Activated naive CD8-positive, alpha-beta T cell (primary cell): ENCODE measurements at regions not wholly inside any gene's neighbourhood (a gene's known extent, or its start where the extent isn't known, plus 50 kb on each side); places are given as distances from the start of the nearest gene placed in this dataset.

ENCODE experiments used
- H3K27ac Mint-ChIP-seq: one replicate; pipeline ENCODE4 v1.8.0; 2021; ENCODE audit warnings: mixed read lengths
- H3K27me3 Mint-ChIP-seq: one replicate; pipeline ENCODE4 v1.8.0; 2021; ENCODE audit warnings: mixed read lengths
- H3K36me3 Mint-ChIP-seq: one replicate; pipeline ENCODE4 v1.8.0; 2021; ENCODE audit warnings: mixed read lengths
- H3K4me1 Mint-ChIP-seq: one replicate; pipeline ENCODE4 v1.8.0; 2021; ENCODE audit warnings: low read depth, mixed read lengths
- H3K4me3 Mint-ChIP-seq: one replicate; pipeline ENCODE4 v1.8.0; 2021; ENCODE audit warnings: mild to moderate bottlenecking, mixed read lengths
- H3K9me3 Mint-ChIP-seq: one replicate; pipeline ENCODE4 v1.8.0; 2021; ENCODE audit warnings: low read depth, mixed read lengths

GRCh38 chr6:145312481-145312880 is 422.8 kb downstream of the EPM2A start:
- no peaks in the 10 kb centered on the region for H3K36me3 Mint-ChIP-seq

GRCh38 chr6:145313041-145313855 is 422.1 kb downstream of the EPM2A start:
- H3K27ac Mint-ChIP-seq = no peak overlapping the region
- H3K4me1 Mint-ChIP-seq = no peaks in the 10 kb centered on the region
- peaks cover 6% of the 10 kb centered on the region for H3K9me3 Mint-ChIP-seq
- peaks cover 2% of the 10 kb centered on the region for H3K27me3 Mint-ChIP-seq
- H3K4me3 Mint-ChIP-seq = no peak overlapping the region
- H3K36me3 Mint-ChIP-seq = no peaks in the 10 kb centered on the region

More at GRCh38 chr6:145312481-145312880, 422.8 kb downstream of the EPM2A start:
- Mint-ChIP-seq H3K27ac (no peak overlapping the region), H3K27me3 (peaks cover 2% of the 10 kb centered on the region), H3K9me3 (peaks cover 2% of the 10 kb centered on the region), H3K4me1 (no peaks in the 10 kb centered on the region), H3K4me3 (no peak overlapping the region)

DNA sequence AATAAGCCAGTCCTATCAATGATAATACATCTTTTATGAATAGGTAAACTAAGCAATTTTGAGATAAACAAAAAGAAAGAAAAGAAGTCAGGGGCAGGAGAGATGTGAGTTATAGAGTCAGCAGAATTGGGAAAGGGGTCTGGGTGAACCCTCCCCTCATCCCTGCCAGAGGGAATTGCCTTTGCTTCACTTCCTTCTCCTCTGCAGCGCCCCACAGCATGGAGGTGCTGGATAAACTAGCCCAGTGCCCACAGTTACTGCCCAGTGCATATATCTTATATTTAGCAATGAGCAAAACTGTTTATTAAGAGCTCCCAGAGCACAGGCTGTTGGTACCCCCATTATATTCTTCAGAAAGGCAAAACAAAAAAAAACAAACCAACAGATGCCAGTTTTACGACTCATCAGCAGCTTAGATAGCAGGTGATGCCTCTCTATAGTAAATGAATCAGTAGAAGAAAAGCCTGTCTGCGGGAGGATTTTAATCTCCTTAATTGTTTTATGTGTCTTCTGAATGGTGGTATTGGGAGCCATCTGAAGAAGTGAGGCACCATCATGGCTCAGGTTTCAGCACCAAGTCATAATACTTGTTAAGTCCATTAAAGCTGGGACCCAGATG is 419.2 kb downstream of the EPM2A start:
- no peaks in the 10 kb centered on the region for H3K27me3 Mint-ChIP-seq
- H3K36me3 Mint-ChIP-seq = no peaks in the 10 kb centered on the region
- H3K9me3 Mint-ChIP-seq = peaks cover 6% of the 10 kb centered on the region
- no peaks in the 10 kb centered on the region for H3K4me1 Mint-ChIP-seq
- no peak overlapping the region for H3K4me3 Mint-ChIP-seq
- no peak overlapping the region for H3K27ac Mint-ChIP-seq

- no peaks in the 10 kb centered on the region for H3K4me1 Mint-ChIP-seq
- no peak overlapping the region for H3K4me3 Mint-ChIP-seq
- H3K9me3 Mint-ChIP-seq = peaks cover 6% of the 10 kb centered on the region
- H3K27me3 Mint-ChIP-seq = no peaks in the 10 kb centered on the region
- H3K36me3 Mint-ChIP-seq = no peaks in the 10 kb centered on the region
- no peak overlapping the region for H3K27ac Mint-ChIP-seq
These were observed 416.4 kb downstream of the EPM2A start for GRCh38 chr6:145318952-145319351.

GRCh38 chr6:145319605-145320004 is 415.7 kb downstream of the EPM2A start:
- H3K27me3 Mint-ChIP-seq = peaks cover 1% of the 10 kb centered on the region
- H3K36me3 Mint-ChIP-seq = no peaks in the 10 kb centered on the region
- no peak overlapping the region for H3K4me3 Mint-ChIP-seq
- peaks cover 6% of the 10 kb centered on the region for H3K9me3 Mint-ChIP-seq
- no peaks in the 10 kb centered on the region for H3K4me1 Mint-ChIP-seq
- no peak overlapping the region for H3K27ac Mint-ChIP-seq

DNA sequence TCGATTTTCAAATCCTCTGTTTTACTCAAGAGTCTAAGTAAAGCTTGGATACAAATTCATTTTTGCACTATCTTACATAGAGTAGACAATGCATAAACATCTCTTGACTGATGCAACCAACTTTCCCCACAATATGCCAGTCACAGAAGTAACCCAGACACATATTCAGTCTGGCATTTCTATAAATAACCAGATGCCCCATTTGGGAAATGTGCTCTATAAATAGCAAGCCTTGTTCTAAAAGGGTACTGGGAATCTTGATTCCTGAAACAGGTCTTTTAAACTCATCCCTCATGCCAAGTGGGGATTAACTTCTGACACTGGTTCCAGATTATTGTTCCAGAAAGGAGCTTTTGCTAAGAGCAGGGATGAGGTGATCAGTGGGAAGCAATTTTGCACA is 411.7 kb downstream of the EPM2A start:
- H3K27me3 Mint-ChIP-seq = peaks cover 3% of the 10 kb centered on the region
- H3K4me3 Mint-ChIP-seq = no peak overlapping the region
- no peak overlapping the region for H3K27ac Mint-ChIP-seq
- H3K36me3 Mint-ChIP-seq = no peaks in the 10 kb centered on the region
- no peaks in the 10 kb centered on the region for H3K9me3 Mint-ChIP-seq
- no peaks in the 10 kb centered on the region for H3K4me1 Mint-ChIP-seq

- no peak overlapping the region for H3K27ac Mint-ChIP-seq
- no peaks in the 10 kb centered on the region for H3K9me3 Mint-ChIP-seq
- H3K36me3 Mint-ChIP-seq = no peaks in the 10 kb centered on the region
- no peak overlapping the region for H3K4me3 Mint-ChIP-seq
- no peaks in the 10 kb centered on the region for H3K4me1 Mint-ChIP-seq
- H3K27me3 Mint-ChIP-seq = peaks cover 3% of the 10 kb centered on the region
These were observed 407.7 kb downstream of the EPM2A start for GRCh38 chr6:145327586-145327985.

DNA sequence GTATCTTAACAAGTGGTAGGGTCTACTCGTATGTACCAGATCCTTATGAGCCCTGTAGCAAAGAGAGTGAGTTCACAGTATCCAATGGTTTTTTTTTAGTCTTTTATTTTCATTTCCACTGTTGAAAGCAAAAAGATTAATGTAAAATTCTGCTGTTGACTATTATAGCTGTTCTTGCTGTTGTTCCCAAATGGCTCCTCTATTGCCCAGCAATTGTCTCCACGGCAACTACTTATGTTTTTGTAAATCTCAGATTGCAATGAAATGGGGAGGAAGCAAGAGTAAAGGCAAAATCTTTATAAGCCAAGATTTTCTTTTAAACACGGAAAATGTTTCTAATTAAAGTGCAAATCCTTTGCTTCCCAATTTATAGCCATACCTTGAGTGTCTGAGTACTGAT is 406.1 kb downstream of the EPM2A start:
- Mint-ChIP-seq H3K27ac (no peak overlapping the region), H3K9me3 (no peaks in the 10 kb centered on the region), H3K4me3 (no peak overlapping the region), H3K36me3 (no peaks in the 10 kb centered on the region), H3K4me1 (no peaks in the 10 kb centered on the region), H3K27me3 (peaks cover 2% of the 10 kb centered on the region)

DNA sequence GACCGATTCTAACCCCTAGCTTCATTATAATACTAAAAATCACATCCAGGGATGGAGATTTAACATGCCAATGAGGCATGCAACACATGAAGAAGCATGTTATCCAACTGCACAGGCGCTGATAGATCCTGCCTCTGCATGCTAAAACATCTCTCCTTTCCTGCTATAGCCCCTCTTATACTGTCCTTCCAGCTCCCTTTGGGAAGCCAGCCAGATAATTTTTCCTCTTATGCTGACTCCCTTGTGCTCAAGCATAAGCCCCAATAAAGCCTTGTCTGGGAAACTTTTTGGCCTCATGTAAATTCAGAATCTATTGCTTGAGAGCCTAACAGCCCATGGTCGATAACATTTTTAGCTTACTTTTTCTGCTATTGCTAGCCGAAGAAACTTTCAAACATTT is 404.3 kb downstream of the EPM2A start:
- no peaks in the 10 kb centered on the region for H3K4me1 Mint-ChIP-seq
- H3K9me3 Mint-ChIP-seq = no peaks in the 10 kb centered on the region

GRCh38 chr6:145332011-145332410 is 403.3 kb downstream of the EPM2A start:
- H3K4me3 Mint-ChIP-seq = no peak overlapping the region
- H3K4me1 Mint-ChIP-seq = no peaks in the 10 kb centered on the region
- no peaks in the 10 kb centered on the region for H3K27me3 Mint-ChIP-seq
- no peaks in the 10 kb centered on the region for H3K9me3 Mint-ChIP-seq
- no peaks in the 10 kb centered on the region for H3K36me3 Mint-ChIP-seq
- H3K27ac Mint-ChIP-seq = no peak overlapping the region

More for the DNA sequence above, 404.3 kb downstream of the EPM2A start:
- no peak overlapping the region for H3K4me3 Mint-ChIP-seq
- H3K27me3 Mint-ChIP-seq = no peaks in the 10 kb centered on the region
- H3K27ac Mint-ChIP-seq = no peak overlapping the region
- no peaks in the 10 kb centered on the region for H3K36me3 Mint-ChIP-seq

DNA sequence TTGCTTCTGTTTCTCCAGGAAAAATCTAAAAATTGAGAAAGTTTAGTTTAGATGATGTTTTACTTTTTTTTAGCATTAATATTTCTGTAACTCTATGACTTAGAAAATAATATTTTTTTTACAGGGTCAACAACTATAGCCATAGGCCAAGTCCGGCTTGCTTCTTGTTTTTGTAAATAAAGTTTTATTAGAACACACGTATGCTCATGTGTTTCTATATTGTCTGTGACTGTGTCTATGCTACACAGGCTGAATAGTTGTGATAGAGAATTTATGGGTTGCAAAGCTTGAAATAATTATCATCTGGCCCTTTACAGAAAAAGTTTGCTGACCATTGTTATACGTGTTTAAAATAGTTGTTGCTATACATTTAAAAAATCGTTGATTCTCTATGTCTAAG is 399.2 kb downstream of the EPM2A start:
- Mint-ChIP-seq H3K36me3 (no peaks in the 10 kb centered on the region), H3K27ac (no peak overlapping the region), H3K9me3 (no peaks in the 10 kb centered on the region), H3K4me3 (no peak overlapping the region), H3K27me3 (no peaks in the 10 kb centered on the region), H3K4me1 (no peaks in the 10 kb centered on the region)

- no peaks in the 10 kb centered on the region for H3K9me3 Mint-ChIP-seq
- H3K4me3 Mint-ChIP-seq = no peak overlapping the region
- no peak overlapping the region for H3K27ac Mint-ChIP-seq
- no peaks in the 10 kb centered on the region for H3K4me1 Mint-ChIP-seq
- H3K27me3 Mint-ChIP-seq = no peaks in the 10 kb centered on the region
- no peaks in the 10 kb centered on the region for H3K36me3 Mint-ChIP-seq
These were observed 396.2 kb downstream of the EPM2A start for GRCh38 chr6:145339089-145339488.

- H3K4me3 Mint-ChIP-seq = no peak overlapping the region
- no peaks in the 10 kb centered on the region for H3K9me3 Mint-ChIP-seq
- H3K4me1 Mint-ChIP-seq = no peaks in the 10 kb centered on the region
- H3K36me3 Mint-ChIP-seq = no peaks in the 10 kb centered on the region
- H3K27ac Mint-ChIP-seq = no peak overlapping the region
- H3K27me3 Mint-ChIP-seq = no peaks in the 10 kb centered on the region
These were observed 395.1 kb downstream of the EPM2A start for GRCh38 chr6:145340256-145340655.

GRCh38 chr6:145345094-145345493 is 390.2 kb downstream of the EPM2A start:
- Mint-ChIP-seq H3K36me3 (no peaks in the 10 kb centered on the region), H3K4me1 (no peaks in the 10 kb centered on the region), H3K27ac (no peak overlapping the region), H3K4me3 (no peak overlapping the region), H3K27me3 (peaks cover 3% of the 10 kb centered on the region), H3K9me3 (no peaks in the 10 kb centered on the region)

GRCh38 chr6:145347216-145347615 is 388.1 kb downstream of the EPM2A start:
- Mint-ChIP-seq H3K27me3 (peaks cover 5% of the 10 kb centered on the region), H3K9me3 (no peaks in the 10 kb centered on the region), H3K36me3 (no peaks in the 10 kb centered on the region), H3K27ac (no peak overlapping the region), H3K4me1 (no peaks in the 10 kb centered on the region), H3K4me3 (no peak overlapping the region)
